Stimulated activated memory B cell treated with anti-CD40 and anti-IgM and Interleukin-4, amounts not matched to agents 10 μg/mL and 1 μg/mL and 100 μg/mL, for 72 hours (primary cell): ENCODE measurements at regions not wholly inside any gene's neighbourhood (a gene's known extent, or its start where the extent isn't known, plus 50 kb on each side); places are given as distances from the start of the nearest gene placed in this dataset.

Experiments used
- ATAC-seq: fragments of 150-1000 bp; cut with Tn5 transposase; 2 replicates; pipeline ENCODE4 v1.10.0; 2021
- H3K27ac Mint-ChIP-seq: one replicate; pipeline ENCODE4 v1.8.0; 2022; ENCODE audit warnings: mild to moderate bottlenecking, mixed read lengths
- H3K27me3 Mint-ChIP-seq: one replicate; pipeline ENCODE4 v1.8.0; 2022; ENCODE audit warnings: mixed read lengths
- H3K36me3 Mint-ChIP-seq: one replicate; pipeline ENCODE4 v1.8.0; 2022; ENCODE audit warnings: mixed read lengths
- H3K4me1 Mint-ChIP-seq: one replicate; pipeline ENCODE4 v1.8.0; 2022; ENCODE audit warnings: mixed read lengths
- H3K4me3 Mint-ChIP-seq: one replicate; pipeline ENCODE4 v1.8.0; 2022; ENCODE audit warnings: mild to moderate bottlenecking, moderate library complexity, mixed read lengths
- H3K9me3 Mint-ChIP-seq: one replicate; pipeline ENCODE4 v1.8.0; 2022; ENCODE audit warnings: mixed read lengths

GRCh38 chr2:51717312-51717711 is 685.4 kb upstream of the NRXN1 start:
- no peaks in the 10 kb centered on the region for H3K36me3 Mint-ChIP-seq
- no peak overlapping the region for H3K27ac Mint-ChIP-seq

GRCh38 chr2:51711766-51712165 is 679.8 kb upstream of the NRXN1 start:
- Mint-ChIP-seq H3K27me3 (no peaks in the 10 kb centered on the region), H3K36me3 (no peaks in the 10 kb centered on the region), H3K9me3 (peaks cover 8% of the 10 kb centered on the region), H3K27ac (no peak overlapping the region), H3K4me1 (no peaks in the 10 kb centered on the region), H3K4me3 (no peak overlapping the region)
- no peak for ATAC-seq

More at GRCh38 chr2:51717312-51717711, 685.4 kb upstream of the NRXN1 start:
- peaks cover 10% of the 10 kb centered on the region for H3K9me3 Mint-ChIP-seq
- H3K27me3 Mint-ChIP-seq = no peaks in the 10 kb centered on the region
- no peak overlapping the region for H3K4me3 Mint-ChIP-seq
- no peaks in the 10 kb centered on the region for H3K4me1 Mint-ChIP-seq
- ATAC-seq = no peak

GRCh38 chr2:51710222-51710621 is 678.3 kb upstream of the NRXN1 start:
- peaks cover 8% of the 10 kb centered on the region for H3K9me3 Mint-ChIP-seq
- no peaks in the 10 kb centered on the region for H3K4me1 Mint-ChIP-seq
- H3K27ac Mint-ChIP-seq = no peak overlapping the region
- H3K36me3 Mint-ChIP-seq = no peaks in the 10 kb centered on the region
- peak; percentile 51 for ATAC-seq
- no peak overlapping the region for H3K4me3 Mint-ChIP-seq
- H3K27me3 Mint-ChIP-seq = no peaks in the 10 kb centered on the region

- H3K9me3 Mint-ChIP-seq = peaks cover 5% of the 10 kb centered on the region
- no peaks in the 10 kb centered on the region for H3K4me1 Mint-ChIP-seq
- no peaks in the 10 kb centered on the region for H3K36me3 Mint-ChIP-seq
- H3K27me3 Mint-ChIP-seq = no peaks in the 10 kb centered on the region
- H3K4me3 Mint-ChIP-seq = no peak overlapping the region
- H3K27ac Mint-ChIP-seq = no peak overlapping the region
- no peak for ATAC-seq
These were observed 675.7 kb upstream of the NRXN1 start for GRCh38 chr2:51707625-51708024.

GRCh38 chr2:51706220-51706619 is 674.3 kb upstream of the NRXN1 start:
- Mint-ChIP-seq H3K27ac (no peak overlapping the region), H3K4me1 (no peaks in the 10 kb centered on the region), H3K36me3 (no peaks in the 10 kb centered on the region), H3K4me3 (no peak overlapping the region), H3K27me3 (no peaks in the 10 kb centered on the region), H3K9me3 (peaks cover 3% of the 10 kb centered on the region)
- ATAC-seq = no peak

GRCh38 chr2:51705417-51705816 is 673.5 kb upstream of the NRXN1 start:
- no peak for ATAC-seq
- no peaks in the 10 kb centered on the region for H3K27me3 Mint-ChIP-seq
- peaks cover 3% of the 10 kb centered on the region for H3K9me3 Mint-ChIP-seq
- H3K36me3 Mint-ChIP-seq = no peaks in the 10 kb centered on the region
- no peak overlapping the region for H3K27ac Mint-ChIP-seq
- H3K4me1 Mint-ChIP-seq = no peaks in the 10 kb centered on the region
- H3K4me3 Mint-ChIP-seq = no peak overlapping the region

GRCh38 chr2:51698021-51698420 is 666.1 kb upstream of the NRXN1 start:
- no peak overlapping the region for H3K4me3 Mint-ChIP-seq
- no peaks in the 10 kb centered on the region for H3K36me3 Mint-ChIP-seq
- H3K27ac Mint-ChIP-seq = no peak overlapping the region
- H3K27me3 Mint-ChIP-seq = no peaks in the 10 kb centered on the region
- no peak for ATAC-seq
- H3K4me1 Mint-ChIP-seq = no peaks in the 10 kb centered on the region
- no peaks in the 10 kb centered on the region for H3K9me3 Mint-ChIP-seq

- H3K4me1 Mint-ChIP-seq = no peaks in the 10 kb centered on the region
- H3K27ac Mint-ChIP-seq = no peak overlapping the region
- ATAC-seq = no peak
- H3K4me3 Mint-ChIP-seq = no peak overlapping the region
- H3K9me3 Mint-ChIP-seq = peaks cover 2% of the 10 kb centered on the region
- H3K36me3 Mint-ChIP-seq = no peaks in the 10 kb centered on the region
- no peaks in the 10 kb centered on the region for H3K27me3 Mint-ChIP-seq
These were observed 665.2 kb upstream of the NRXN1 start for GRCh38 chr2:51697095-51697494.

GRCh38 chr2:51695531-51695930 is 663.6 kb upstream of the NRXN1 start:
- Mint-ChIP-seq H3K9me3 (peaks cover 2% of the 10 kb centered on the region), H3K4me1 (no peaks in the 10 kb centered on the region), H3K4me3 (no peak overlapping the region), H3K36me3 (no peaks in the 10 kb centered on the region), H3K27me3 (no peaks in the 10 kb centered on the region), H3K27ac (no peak overlapping the region)
- no peak for ATAC-seq

- Mint-ChIP-seq H3K36me3 (no peaks in the 10 kb centered on the region), H3K27me3 (no peaks in the 10 kb centered on the region), H3K4me1 (no peaks in the 10 kb centered on the region), H3K4me3 (no peak overlapping the region), H3K9me3 (peaks cover 2% of the 10 kb centered on the region), H3K27ac (no peak overlapping the region)
- no peak for ATAC-seq
These were observed 661.7 kb upstream of the NRXN1 start for GRCh38 chr2:51693640-51694039.

- Mint-ChIP-seq H3K27ac (no peak overlapping the region), H3K4me3 (no peak overlapping the region), H3K9me3 (peaks cover under 1% of the 10 kb centered on the region), H3K36me3 (no peaks in the 10 kb centered on the region), H3K4me1 (no peaks in the 10 kb centered on the region), H3K27me3 (no peaks in the 10 kb centered on the region)
- no peak for ATAC-seq
These were observed 649.9 kb upstream of the NRXN1 start for GRCh38 chr2:51681854-51682253.

GRCh38 chr2:51673628-51674027 is 641.7 kb upstream of the NRXN1 start:
- no peak for ATAC-seq
- Mint-ChIP-seq H3K4me1 (no peaks in the 10 kb centered on the region), H3K9me3 (no peaks in the 10 kb centered on the region), H3K27me3 (no peaks in the 10 kb centered on the region), H3K4me3 (no peak overlapping the region), H3K36me3 (no peaks in the 10 kb centered on the region), H3K27ac (no peak overlapping the region)

GRCh38 chr2:51667679-51668078 is 635.7 kb upstream of the NRXN1 start:
- ATAC-seq = no peak
- H3K9me3 Mint-ChIP-seq = peaks cover 4% of the 10 kb centered on the region
- H3K36me3 Mint-ChIP-seq = no peaks in the 10 kb centered on the region
- no peak overlapping the region for H3K4me3 Mint-ChIP-seq
- H3K4me1 Mint-ChIP-seq = no peaks in the 10 kb centered on the region
- H3K27ac Mint-ChIP-seq = no peak overlapping the region
- no peaks in the 10 kb centered on the region for H3K27me3 Mint-ChIP-seq

GRCh38 chr2:51662187-51662586 is 630.3 kb upstream of the NRXN1 start:
- H3K4me3 Mint-ChIP-seq = no peak overlapping the region
- no peaks in the 10 kb centered on the region for H3K27me3 Mint-ChIP-seq
- no peaks in the 10 kb centered on the region for H3K36me3 Mint-ChIP-seq
- peaks cover 4% of the 10 kb centered on the region for H3K9me3 Mint-ChIP-seq
- ATAC-seq = no peak
- no peak overlapping the region for H3K27ac Mint-ChIP-seq
- no peaks in the 10 kb centered on the region for H3K4me1 Mint-ChIP-seq

- Mint-ChIP-seq H3K27ac (no peak overlapping the region), H3K4me1 (no peaks in the 10 kb centered on the region), H3K4me3 (no peak overlapping the region), H3K9me3 (peaks cover 3% of the 10 kb centered on the region), H3K36me3 (no peaks in the 10 kb centered on the region), H3K27me3 (no peaks in the 10 kb centered on the region)
- ATAC-seq = no peak
These were observed 625.9 kb upstream of the NRXN1 start for GRCh38 chr2:51657849-51658248.

GRCh38 chr2:51650769-51651168 is 618.8 kb upstream of the NRXN1 start:
- Mint-ChIP-seq H3K27me3 (no peaks in the 10 kb centered on the region), H3K4me1 (no peaks in the 10 kb centered on the region), H3K4me3 (no peak overlapping the region), H3K9me3 (peaks cover 6% of the 10 kb centered on the region), H3K27ac (no peak overlapping the region), H3K36me3 (no peaks in the 10 kb centered on the region)
- no peak for ATAC-seq

- ATAC-seq = no peak
- H3K36me3 Mint-ChIP-seq = no peaks in the 10 kb centered on the region
- H3K4me1 Mint-ChIP-seq = no peaks in the 10 kb centered on the region
- peaks cover 6% of the 10 kb centered on the region for H3K9me3 Mint-ChIP-seq
- no peaks in the 10 kb centered on the region for H3K27me3 Mint-ChIP-seq
- H3K4me3 Mint-ChIP-seq = no peak overlapping the region
- no peak overlapping the region for H3K27ac Mint-ChIP-seq
These were observed 617.4 kb upstream of the NRXN1 start for GRCh38 chr2:51649366-51649765.
